ENCODE measurements at regions not wholly inside any gene's neighbourhood (a gene's known extent, or its start where the extent isn't known, plus 50 kb on each side); places are given as distances from the start of the nearest gene placed in this dataset.
A peak's percentile ranks its signal among the peaks of the same experiment; 100 is the strongest.

- DNase-seq (ENCODE audit: low spot score), result no peak
- Mint-ChIP-seq H3K4me1 (ENCODE audit: low read depth) (no peaks in the 10 kb centered on the region), H3K9me3 (no peaks in the 10 kb centered on the region), H3K4me3 (no peak overlapping the region), H3K27ac (no peak overlapping the region), H3K36me3 (ENCODE audit: low read depth) (no peaks in the 10 kb centered on the region), H3K27me3 (ENCODE audit: insufficient read depth) (peaks cover 1% of the 10 kb centered on the region)
- intact Hi-C loops (cut with micrococcal nuclease), result no loop called here
These were observed 138.4 kb upstream of the ZNF462 start for GRCh38 chr9:106724566-106724965.

- intact Hi-C loops (cut with micrococcal nuclease), result no loop called here
- H3K9me3 Mint-ChIP-seq, result no peaks in the 10 kb centered on the region
- DNase-seq (ENCODE audit: low spot score), result no peak
These were observed 136.7 kb upstream of the ZNF462 start for GRCh38 chr9:106726070-106726815.

GRCh38 chr9:106727969-106728368 is 135.0 kb upstream of the ZNF462 start:
- DNase-seq (ENCODE audit: low spot score), result no peak
- Mint-ChIP-seq H3K9me3 (no peaks in the 10 kb centered on the region), H3K36me3 (ENCODE audit: low read depth) (no peaks in the 10 kb centered on the region), H3K27me3 (ENCODE audit: insufficient read depth) (no peaks in the 10 kb centered on the region), H3K4me3 (no peak overlapping the region), H3K27ac (no peak overlapping the region), H3K4me1 (ENCODE audit: low read depth) (no peaks in the 10 kb centered on the region)
- intact Hi-C loops (cut with micrococcal nuclease), result no loop called here

More at GRCh38 chr9:106726070-106726815, 136.7 kb upstream of the ZNF462 start:
- Mint-ChIP-seq H3K4me3 (no peak overlapping the region), H3K4me1 (ENCODE audit: low read depth) (no peaks in the 10 kb centered on the region), H3K27me3 (ENCODE audit: insufficient read depth) (no peaks in the 10 kb centered on the region), H3K27ac (no peak overlapping the region), H3K36me3 (ENCODE audit: low read depth) (no peaks in the 10 kb centered on the region)

DNA sequence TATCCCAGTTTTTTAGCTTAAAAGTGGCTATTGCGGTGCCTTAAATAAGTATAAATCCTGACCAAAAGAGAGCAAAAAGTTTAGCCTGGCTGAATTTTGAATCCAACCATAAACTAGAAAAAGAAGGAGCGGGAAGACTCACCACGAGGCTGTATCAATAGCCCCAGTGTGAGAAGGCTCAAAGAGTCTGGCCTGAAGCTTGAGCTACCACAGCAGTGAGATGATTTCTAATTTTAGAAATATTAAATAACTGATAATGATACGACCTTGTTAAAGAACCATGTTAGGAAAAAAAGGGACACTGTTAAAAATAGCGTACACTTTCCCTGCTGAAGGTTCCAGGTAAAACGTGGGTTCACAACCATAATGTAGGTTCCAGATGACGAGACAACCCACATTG is 134.1 kb upstream of the ZNF462 start:
- Mint-ChIP-seq H3K4me1 (ENCODE audit: low read depth) (no peaks in the 10 kb centered on the region), H3K27me3 (ENCODE audit: insufficient read depth) (no peaks in the 10 kb centered on the region), H3K36me3 (ENCODE audit: low read depth) (no peaks in the 10 kb centered on the region), H3K9me3 (no peaks in the 10 kb centered on the region), H3K4me3 (no peak overlapping the region), H3K27ac (no peak overlapping the region)
- no peak for DNase-seq (ENCODE audit: low spot score)
- intact Hi-C loops (cut with micrococcal nuclease), result no loop called here

GRCh38 chr9:106731910-106732309 is 131.1 kb upstream of the ZNF462 start:
- no peaks in the 10 kb centered on the region for H3K9me3 Mint-ChIP-seq
- no peaks in the 10 kb centered on the region for H3K4me1 Mint-ChIP-seq (ENCODE audit: low read depth)
- intact Hi-C loops (cut with micrococcal nuclease), result no loop called here

GRCh38 chr9:106733828-106734380 is 129.1 kb upstream of the ZNF462 start:
- Mint-ChIP-seq H3K27ac (no peak overlapping the region), H3K4me1 (ENCODE audit: low read depth) (no peaks in the 10 kb centered on the region)
- intact Hi-C loops (cut with micrococcal nuclease), result no loop called here

More at GRCh38 chr9:106731910-106732309, 131.1 kb upstream of the ZNF462 start:
- Mint-ChIP-seq H3K36me3 (ENCODE audit: low read depth) (no peaks in the 10 kb centered on the region), H3K27ac (no peak overlapping the region), H3K4me3 (no peak overlapping the region), H3K27me3 (ENCODE audit: insufficient read depth) (no peaks in the 10 kb centered on the region)
- DNase-seq (ENCODE audit: low spot score), result no peak

GRCh38 chr9:106737516-106737915 is 125.5 kb upstream of the ZNF462 start:
- no peaks in the 10 kb centered on the region for H3K9me3 Mint-ChIP-seq
- no peak for DNase-seq (ENCODE audit: low spot score)
- H3K36me3 Mint-ChIP-seq (ENCODE audit: low read depth), result no peaks in the 10 kb centered on the region
- H3K4me1 Mint-ChIP-seq (ENCODE audit: low read depth), result no peaks in the 10 kb centered on the region
- no peak overlapping the region for H3K4me3 Mint-ChIP-seq
- no peak overlapping the region for H3K27ac Mint-ChIP-seq
- intact Hi-C loops (cut with micrococcal nuclease), result no loop called here
- H3K27me3 Mint-ChIP-seq (ENCODE audit: insufficient read depth), result no peaks in the 10 kb centered on the region

More at GRCh38 chr9:106733828-106734380, 129.1 kb upstream of the ZNF462 start:
- H3K27me3 Mint-ChIP-seq (ENCODE audit: insufficient read depth), result no peaks in the 10 kb centered on the region
- H3K4me3 Mint-ChIP-seq, result no peak overlapping the region
- H3K36me3 Mint-ChIP-seq (ENCODE audit: low read depth), result no peaks in the 10 kb centered on the region
- DNase-seq (ENCODE audit: low spot score), result no peak
- no peaks in the 10 kb centered on the region for H3K9me3 Mint-ChIP-seq

GRCh38 chr9:106738109-106738508 is 124.9 kb upstream of the ZNF462 start:
- intact Hi-C loops (cut with micrococcal nuclease), result no loop called here
- H3K36me3 Mint-ChIP-seq (ENCODE audit: low read depth), result no peaks in the 10 kb centered on the region
- no peaks in the 10 kb centered on the region for H3K27me3 Mint-ChIP-seq (ENCODE audit: insufficient read depth)
- H3K4me3 Mint-ChIP-seq, result no peak overlapping the region
- DNase-seq (ENCODE audit: low spot score), result no peak
- no peak overlapping the region for H3K27ac Mint-ChIP-seq
- no peaks in the 10 kb centered on the region for H3K4me1 Mint-ChIP-seq (ENCODE audit: low read depth)
- H3K9me3 Mint-ChIP-seq, result no peaks in the 10 kb centered on the region

DNA sequence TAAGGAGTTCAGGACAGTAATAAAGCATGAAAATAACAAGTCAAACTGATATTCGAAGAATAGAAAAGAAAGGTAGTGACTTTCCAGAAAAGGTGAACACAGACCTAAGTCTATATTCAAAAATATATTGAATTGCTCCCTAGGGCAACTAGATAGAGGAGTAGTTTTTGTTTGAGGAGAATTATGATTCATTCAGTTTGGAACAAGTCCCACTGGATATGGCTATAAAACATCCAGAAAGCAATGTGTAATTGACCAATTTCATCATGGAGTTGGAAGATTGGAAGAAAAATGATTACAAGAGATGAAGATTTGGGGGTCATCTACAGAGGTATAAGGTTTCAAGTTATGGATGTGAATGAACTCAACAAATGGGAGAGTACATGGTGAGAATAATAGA is 117.5 kb upstream of the ZNF462 start:
- intact Hi-C loops (cut with micrococcal nuclease), result no loop called here
- H3K4me3 Mint-ChIP-seq, result no peak overlapping the region
- no peaks in the 10 kb centered on the region for H3K36me3 Mint-ChIP-seq (ENCODE audit: low read depth)
- H3K27ac Mint-ChIP-seq, result no peak overlapping the region
- H3K9me3 Mint-ChIP-seq, result no peaks in the 10 kb centered on the region
- H3K27me3 Mint-ChIP-seq (ENCODE audit: insufficient read depth), result peaks cover 2% of the 10 kb centered on the region
- DNase-seq (ENCODE audit: low spot score), result no peak
- H3K4me1 Mint-ChIP-seq (ENCODE audit: low read depth), result no peaks in the 10 kb centered on the region

- no peak overlapping the region for H3K27ac Mint-ChIP-seq
- H3K9me3 Mint-ChIP-seq, result no peaks in the 10 kb centered on the region
- intact Hi-C loops (cut with micrococcal nuclease), result no loop called here
- peaks cover 2% of the 10 kb centered on the region for H3K27me3 Mint-ChIP-seq (ENCODE audit: insufficient read depth)
- no peaks in the 10 kb centered on the region for H3K4me1 Mint-ChIP-seq (ENCODE audit: low read depth)
- H3K36me3 Mint-ChIP-seq (ENCODE audit: low read depth), result no peaks in the 10 kb centered on the region
- H3K4me3 Mint-ChIP-seq, result no peak overlapping the region
- no peak for DNase-seq (ENCODE audit: low spot score)
These were observed 117.1 kb upstream of the ZNF462 start for GRCh38 chr9:106745876-106746275.

GRCh38 chr9:106751681-106752080 is 111.3 kb upstream of the ZNF462 start:
- intact Hi-C loops (cut with micrococcal nuclease), result no loop called here
- Mint-ChIP-seq H3K27ac (no peak overlapping the region), H3K9me3 (no peaks in the 10 kb centered on the region), H3K36me3 (ENCODE audit: low read depth) (no peaks in the 10 kb centered on the region), H3K4me3 (no peak overlapping the region), H3K27me3 (ENCODE audit: insufficient read depth) (peaks cover 2% of the 10 kb centered on the region), H3K4me1 (ENCODE audit: low read depth) (peaks cover 12% of the 10 kb centered on the region)
- no peak for DNase-seq (ENCODE audit: low spot score)

GRCh38 chr9:106752581-106752980 is 110.4 kb upstream of the ZNF462 start:
- H3K9me3 Mint-ChIP-seq, result no peaks in the 10 kb centered on the region
- no peak overlapping the region for H3K27ac Mint-ChIP-seq
- H3K27me3 Mint-ChIP-seq (ENCODE audit: insufficient read depth), result peaks cover 2% of the 10 kb centered on the region
- H3K4me1 Mint-ChIP-seq (ENCODE audit: low read depth), result peaks cover 12% of the 10 kb centered on the region
- no peak overlapping the region for H3K4me3 Mint-ChIP-seq
- no peak for DNase-seq (ENCODE audit: low spot score)
- H3K36me3 Mint-ChIP-seq (ENCODE audit: low read depth), result no peaks in the 10 kb centered on the region
- intact Hi-C loops (cut with micrococcal nuclease), result no loop called here

GRCh38 chr9:106753155-106753671 is 109.8 kb upstream of the ZNF462 start:
- H3K27ac Mint-ChIP-seq, result peak overlapping the region; percentile 72

More at GRCh38 chr9:106753155-106753671, 109.8 kb upstream of the ZNF462 start:
- no peaks in the 10 kb centered on the region for H3K36me3 Mint-ChIP-seq (ENCODE audit: low read depth)
- no peak overlapping the region for H3K4me3 Mint-ChIP-seq
- intact Hi-C loops (cut with micrococcal nuclease), result no loop called here
- peaks cover 12% of the 10 kb centered on the region for H3K4me1 Mint-ChIP-seq (ENCODE audit: low read depth)
- peak; percentile 1 for DNase-seq (ENCODE audit: low spot score)
- no peaks in the 10 kb centered on the region for H3K9me3 Mint-ChIP-seq
- peaks cover 2% of the 10 kb centered on the region for H3K27me3 Mint-ChIP-seq (ENCODE audit: insufficient read depth)

All from activated T-helper 1 cell treated with anti-CD3 and anti-CD28 coated beads, Interleukin-12 subunit alpha, Interleukin-12 subunit beta, Interleukin-2, Interleukin-4 antibody, amounts not matched to agents 30 ng/mL and 10 ng/mL and 1 ng/mL, durations not matched to agents 14 hours and 24 hours and 36 hours (primary cell).